GM12892 (cell line): ENCODE measurements at regions not wholly inside any gene's neighbourhood (a gene's known extent, or its start where the extent isn't known, plus 50 kb on each side); places are given as distances from the start of the nearest gene placed in this dataset.

Source experiments
- POLR2A ChIP-seq: IDR thresholded peaks from 2 replicates; pipeline ENCODE4 v1.6.1; 2011; ENCODE audit warnings: low read depth, low read length, control low read depth
- POLR2AphosphoS5 ChIP-seq: IDR thresholded peaks from 2 replicates; pipeline ENCODE4 v1.6.1; 2011; ENCODE audit warnings: low read depth, low read length, control low read depth
- TAF1 ChIP-seq: IDR thresholded peaks from 2 replicates; pipeline ENCODE4 v1.6.1; 2011; ENCODE audit warnings: low read depth, mild to moderate bottlenecking, control low read depth, low read length, borderline replicate concordance

- TF ChIP-seq POLR2A (no peak), POLR2AphosphoS5 (no peak), TAF1 (no peak)
These were observed 554.2 kb downstream of the TUSC7 start for GRCh38 chr3:117263745-117264144.
